CD1c-positive myeloid dendritic cell (primary cell): ENCODE measurements at regions not wholly inside any gene's neighbourhood (a gene's known extent, or its start where the extent isn't known, plus 50 kb on each side); places are given as distances from the start of the nearest gene placed in this dataset.
"Not testable (repeated sequence)": the region's sequence is repeated elsewhere in the genome, so short reads cannot be mapped to it uniquely, and the experiment has no call there.

Experiments used
- DNase-seq: peaks from one replicate; pipeline ENCODE4 v3.0.0-alpha.2; 2016; ENCODE audit errors: extremely low spot score

DNA sequence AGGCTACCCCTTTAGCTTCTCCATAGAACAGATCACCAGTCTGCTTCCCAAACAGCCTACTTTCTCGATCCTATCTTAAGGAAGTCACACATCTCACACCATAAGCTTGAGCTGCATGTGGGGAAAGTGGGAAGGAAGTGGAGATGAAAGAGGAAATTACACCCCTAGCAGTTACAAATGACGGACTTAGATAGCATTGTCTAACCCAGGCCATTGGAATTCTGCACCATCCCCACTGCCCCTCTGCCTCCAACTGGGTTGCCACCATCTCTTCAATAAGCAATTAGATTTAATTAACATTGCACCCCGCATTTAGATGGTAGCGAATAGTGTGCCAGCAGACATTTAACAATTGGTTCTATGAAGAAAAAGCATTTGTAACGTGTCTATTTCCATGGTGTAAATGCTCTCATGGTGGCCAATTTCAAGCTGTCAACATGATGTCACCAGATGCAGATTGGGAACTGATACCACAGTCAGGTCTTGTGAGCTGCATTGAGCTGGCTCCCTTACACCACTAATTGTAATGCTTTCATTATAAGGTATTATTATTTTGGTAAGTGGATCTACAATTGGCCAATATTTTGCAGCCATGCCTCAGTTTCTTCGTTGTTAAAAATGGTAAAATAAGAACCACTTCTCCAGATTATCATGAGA lies 124.7 kb downstream of the CD24 start:
- DNase-seq = peak; percentile 2

DNA sequence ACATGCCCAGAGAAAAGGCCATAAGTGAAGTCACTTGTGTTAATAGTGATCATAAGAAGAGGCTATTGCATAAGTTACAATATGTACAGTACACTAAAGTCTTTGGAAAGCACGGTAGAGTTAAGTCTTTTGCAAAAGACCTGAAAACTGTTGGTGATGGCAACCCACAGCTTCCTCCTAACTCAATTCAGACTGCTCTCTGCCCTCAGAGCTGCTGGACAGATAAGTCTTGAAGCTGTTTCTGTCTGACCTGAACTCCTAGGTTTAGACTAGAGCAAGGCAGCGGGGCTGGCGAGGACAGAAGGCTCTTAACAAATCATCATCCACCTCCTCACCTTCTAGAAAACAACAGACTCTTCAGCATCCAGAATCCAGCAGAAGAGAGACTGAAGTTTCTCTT lies 125.4 kb downstream of the CD24 start:
- no peak for DNase-seq

DNA sequence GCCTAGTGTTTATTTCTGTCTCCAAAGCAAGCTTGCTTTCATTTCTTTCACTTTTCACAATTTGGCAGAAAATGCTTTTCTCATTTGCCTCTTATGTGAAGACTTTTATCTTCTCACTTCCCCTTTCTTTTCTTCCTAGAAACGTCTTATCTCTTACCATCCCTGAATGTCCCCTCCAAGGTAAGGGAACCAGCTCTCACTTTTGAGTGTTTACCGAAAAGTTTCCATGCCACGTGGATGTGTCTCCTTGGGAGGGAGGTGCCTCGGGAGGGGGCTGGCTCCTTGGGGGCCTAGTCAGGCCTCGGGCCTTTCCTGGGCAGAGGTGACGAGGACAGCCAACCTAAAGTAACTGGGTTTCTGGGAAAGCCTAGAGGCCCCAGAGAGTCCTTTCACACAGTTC lies 127.4 kb downstream of the CD24 start:
- no peak for DNase-seq

DNA sequence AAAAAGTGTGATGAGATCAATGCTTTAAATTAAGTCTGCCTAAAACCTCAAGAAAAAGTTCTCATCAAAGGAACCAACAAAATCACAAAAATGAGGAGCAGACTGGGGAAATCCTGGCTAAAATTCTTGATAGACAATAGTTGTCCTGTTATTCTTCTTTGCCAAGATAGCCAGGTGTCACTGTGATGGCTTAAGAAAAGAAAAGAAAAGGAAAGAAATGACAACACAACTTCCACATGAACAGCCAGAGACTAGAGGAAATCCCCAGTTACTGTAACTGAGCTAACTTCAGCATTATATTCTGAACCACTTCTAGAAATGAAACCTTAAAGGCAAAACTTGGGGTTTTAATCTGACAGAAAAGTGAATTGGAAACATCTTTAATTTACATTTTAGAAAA lies 129.6 kb downstream of the CD24 start:
- DNase-seq = no peak

DNA sequence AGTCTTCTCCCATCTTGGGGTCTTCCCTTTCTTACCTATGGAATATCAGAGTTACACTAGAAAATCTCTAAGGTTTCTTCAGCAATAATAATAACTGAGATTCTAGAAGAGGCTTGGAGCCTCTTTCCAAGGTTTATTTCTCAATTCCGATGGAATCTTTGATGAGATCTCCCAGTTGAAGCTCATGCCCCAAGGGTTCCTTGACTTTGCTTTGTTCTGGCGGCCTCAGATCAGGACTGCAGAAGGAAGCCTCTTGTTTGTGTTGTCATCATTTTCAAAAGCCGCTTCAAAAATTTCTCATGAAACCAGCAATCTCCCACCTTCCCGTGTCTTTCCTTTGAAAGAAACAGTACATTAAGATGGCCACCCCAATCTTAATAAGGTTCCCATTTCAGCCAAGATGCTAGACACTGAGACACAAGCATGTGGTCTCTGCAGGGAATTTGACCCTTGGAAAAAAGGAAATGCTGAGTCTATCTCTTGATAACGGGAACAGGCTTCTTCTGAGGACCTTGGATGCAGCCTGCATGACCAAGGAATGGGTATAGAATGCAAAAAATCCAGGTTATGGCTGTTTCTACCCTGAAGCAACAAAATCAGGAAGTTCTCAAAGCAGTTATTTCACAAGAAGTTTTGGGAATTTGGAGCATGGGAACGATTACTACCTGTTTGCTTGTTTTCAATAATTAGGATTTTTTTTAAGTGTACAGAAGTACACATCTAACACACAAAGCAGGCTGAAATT lies 141.6 kb downstream of the CD24 start:
- DNase-seq = no peak

DNA sequence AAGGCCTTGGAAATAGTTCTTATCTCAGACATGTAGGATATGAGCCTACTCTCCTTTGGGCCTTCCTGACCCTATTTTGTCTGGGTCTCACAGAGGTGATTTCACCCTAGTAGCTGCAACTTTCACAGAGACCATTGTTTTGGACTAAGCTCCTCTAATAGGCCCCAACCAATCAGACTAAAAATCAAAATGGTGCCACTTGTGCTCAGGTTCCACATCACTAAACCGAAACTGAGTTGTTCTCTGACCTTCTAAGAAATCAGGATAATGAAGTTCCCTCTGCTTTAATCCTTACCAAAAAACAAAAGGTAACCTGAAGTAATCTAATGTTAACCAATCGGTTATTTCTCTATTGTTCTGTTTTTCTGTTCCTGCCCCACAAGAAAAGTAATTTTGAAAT lies 143.6 kb downstream of the CD24 start:
- DNase-seq = no peak

DNA sequence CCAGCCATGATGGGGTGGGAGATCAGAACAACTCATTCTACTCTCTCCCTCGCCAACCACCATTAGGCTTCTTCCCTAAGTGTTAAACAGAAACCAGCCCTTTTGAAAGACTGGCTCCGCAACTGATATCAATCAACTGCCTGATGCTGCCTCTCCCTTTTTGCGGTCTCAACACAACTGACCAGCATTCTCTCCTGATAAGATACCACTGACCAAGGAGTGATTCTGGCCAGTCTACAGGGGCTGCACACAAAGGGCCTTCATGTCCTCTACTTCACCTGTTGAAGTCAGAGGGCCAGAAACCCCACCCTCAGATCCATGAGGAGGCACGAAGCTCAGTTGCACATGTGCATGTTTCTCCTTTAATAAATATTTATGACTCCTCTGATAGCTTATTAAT lies 145.1 kb downstream of the CD24 start:
- DNase-seq = no peak

DNA sequence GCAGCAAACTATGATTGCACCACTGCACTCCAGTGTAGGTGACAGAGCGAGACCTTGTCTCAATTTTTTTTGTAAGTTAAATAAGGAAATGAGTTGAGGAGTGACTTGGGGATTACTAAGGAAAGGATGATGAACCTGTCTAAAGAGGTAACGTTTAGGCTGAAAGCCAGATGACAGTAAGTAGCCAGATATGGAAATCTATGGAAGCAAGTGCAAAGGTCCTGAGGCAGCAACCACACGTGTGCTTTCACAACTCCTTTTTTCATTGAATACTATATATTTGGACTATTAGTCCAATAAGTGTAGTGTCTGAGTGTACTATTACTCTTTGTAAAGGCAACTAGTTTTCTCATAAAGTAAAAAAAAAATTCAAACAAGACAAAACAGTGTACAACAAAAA lies 147.4 kb downstream of the CD24 start:
- no peak for DNase-seq

DNA sequence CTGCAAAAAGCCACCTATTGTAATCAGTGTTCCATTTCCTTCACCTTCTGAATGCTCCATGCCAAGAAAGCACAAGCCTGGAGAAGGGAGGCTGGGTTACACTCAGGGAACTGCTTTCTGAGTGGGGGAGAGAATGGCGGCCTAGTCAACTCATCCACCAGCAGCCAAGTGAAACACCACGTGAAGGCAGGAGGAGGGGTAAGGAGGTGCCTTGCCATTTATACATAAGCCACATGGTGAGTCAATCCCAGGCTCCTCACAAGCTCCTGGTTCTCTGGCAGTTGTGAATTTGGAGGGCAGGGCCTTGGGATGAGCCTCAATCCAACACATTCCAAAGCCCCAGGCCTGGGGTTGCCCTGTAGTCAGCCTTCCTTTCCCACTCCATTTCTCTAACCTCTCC lies 149.4 kb downstream of the CD24 start:
- DNase-seq = no peak

DNA sequence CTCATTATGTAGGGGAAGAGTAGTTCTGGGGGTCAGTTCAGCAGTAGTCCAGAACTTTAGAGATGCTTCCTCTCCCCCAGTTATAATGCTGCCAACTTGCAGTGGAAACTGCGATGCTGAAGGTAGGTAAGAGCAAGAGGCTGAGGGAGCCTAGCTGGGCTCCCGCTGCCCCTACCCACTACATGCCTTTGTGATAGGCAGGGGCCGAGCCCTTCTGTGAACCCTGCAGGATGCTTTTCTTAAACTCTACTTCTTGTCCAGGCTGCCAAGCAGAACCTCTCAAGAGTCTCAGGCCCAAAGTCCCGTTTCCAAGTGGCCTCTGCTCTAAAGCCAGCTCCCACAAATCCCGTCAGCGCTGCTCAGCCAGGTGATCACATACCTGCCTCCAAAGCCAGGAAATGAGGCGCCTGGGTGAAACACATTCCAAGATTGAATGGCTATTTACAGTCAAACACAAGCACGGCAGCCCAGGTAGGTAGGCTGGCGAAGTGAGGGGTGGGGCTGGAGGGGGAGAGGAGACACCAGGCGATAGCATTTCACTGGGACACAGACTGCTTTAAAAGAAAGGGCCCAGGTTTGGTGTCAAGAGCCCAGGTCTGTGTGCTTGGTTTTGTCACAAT lies 150.7 kb downstream of the CD24 start:
- DNase-seq = no peak

DNA sequence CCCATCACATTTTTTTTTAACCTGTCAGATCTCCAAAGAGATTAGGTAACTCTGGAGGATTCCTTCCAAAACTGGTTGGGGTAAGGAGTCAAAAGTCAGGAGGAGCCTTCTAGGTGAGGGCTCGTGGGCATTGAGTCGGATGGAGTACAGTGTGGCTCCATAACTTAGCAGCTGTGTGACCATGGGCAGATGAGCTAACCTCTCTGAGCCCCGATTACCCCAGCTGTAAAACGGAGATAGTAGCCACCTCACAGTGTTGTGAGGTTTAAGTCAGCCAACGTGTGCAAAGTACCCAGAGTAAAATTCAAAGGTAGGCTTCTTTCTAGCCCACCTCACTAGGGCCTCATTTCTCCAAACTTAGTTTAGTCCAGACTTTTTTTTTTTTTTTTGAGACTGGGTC lies 151.5 kb downstream of the CD24 start:
- no peak for DNase-seq

DNA sequence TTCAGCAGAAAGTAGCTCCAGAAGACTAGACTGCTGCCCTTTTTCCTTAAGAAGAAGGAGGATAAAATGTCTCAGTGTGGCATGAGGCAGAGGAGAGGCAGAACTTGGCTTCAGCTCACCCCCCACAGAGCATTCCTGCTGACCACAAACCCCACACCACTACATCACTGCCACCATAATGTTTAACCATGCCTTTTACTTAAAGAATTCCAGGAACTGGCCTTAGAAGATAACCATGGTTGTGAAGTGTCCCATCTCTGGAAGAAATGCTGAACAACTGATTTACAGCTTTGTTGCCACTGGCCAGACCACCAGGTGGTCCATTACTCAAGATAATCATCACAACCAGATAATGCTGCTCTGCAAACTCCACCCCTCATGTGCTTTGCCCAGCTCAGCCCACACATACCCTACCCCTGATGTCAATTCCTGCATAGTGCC lies 154.1 kb downstream of the CD24 start:
- no peak for DNase-seq

DNA sequence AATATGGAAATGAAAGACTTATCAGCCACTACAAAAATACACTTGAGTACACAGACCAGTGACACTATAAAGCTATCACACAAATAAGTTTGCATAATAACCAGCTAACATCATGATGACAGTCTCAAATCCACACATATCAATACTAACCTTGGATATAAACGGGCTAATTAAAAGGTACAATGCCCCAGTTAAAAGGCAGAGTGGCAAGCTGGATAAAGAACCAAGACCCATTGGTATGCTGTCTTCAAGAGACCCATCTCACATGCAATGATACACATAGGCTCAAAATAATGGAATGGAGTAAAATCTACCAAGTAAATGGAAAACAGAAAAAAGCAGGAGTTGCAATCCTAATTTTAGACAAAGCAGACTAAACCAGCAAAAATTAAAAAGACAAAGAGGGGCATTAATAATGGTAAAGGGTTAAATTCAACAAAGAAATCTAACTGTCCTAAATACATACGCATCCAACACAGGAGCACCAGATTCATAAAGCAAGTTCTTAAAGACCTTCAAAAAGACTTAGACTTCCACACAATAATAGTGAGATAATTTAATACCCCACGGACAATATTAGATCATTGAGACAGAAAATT lies 163.3 kb downstream of the CD24 start:
- DNase-seq = no peak

DNA sequence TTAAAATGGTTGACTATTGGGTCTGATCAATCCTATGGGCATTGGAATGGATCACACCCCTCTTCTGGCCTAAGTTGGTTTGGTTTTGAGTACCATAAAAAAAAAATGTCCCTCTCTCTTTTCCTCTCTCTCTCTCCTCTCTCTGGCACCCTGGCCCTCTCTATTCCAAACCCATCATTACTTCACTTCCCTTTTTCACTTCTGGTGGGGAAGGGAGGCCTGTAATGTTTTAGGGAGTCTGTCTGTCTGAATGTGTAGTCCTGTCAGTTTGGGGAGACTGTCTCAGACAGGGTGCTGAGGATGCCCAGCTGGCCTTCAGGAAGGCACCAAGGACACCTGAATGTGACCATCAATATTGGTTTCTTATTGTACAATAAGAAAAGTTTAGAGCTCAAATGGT lies 165.8 kb downstream of the CD24 start:
- no peak for DNase-seq

DNA sequence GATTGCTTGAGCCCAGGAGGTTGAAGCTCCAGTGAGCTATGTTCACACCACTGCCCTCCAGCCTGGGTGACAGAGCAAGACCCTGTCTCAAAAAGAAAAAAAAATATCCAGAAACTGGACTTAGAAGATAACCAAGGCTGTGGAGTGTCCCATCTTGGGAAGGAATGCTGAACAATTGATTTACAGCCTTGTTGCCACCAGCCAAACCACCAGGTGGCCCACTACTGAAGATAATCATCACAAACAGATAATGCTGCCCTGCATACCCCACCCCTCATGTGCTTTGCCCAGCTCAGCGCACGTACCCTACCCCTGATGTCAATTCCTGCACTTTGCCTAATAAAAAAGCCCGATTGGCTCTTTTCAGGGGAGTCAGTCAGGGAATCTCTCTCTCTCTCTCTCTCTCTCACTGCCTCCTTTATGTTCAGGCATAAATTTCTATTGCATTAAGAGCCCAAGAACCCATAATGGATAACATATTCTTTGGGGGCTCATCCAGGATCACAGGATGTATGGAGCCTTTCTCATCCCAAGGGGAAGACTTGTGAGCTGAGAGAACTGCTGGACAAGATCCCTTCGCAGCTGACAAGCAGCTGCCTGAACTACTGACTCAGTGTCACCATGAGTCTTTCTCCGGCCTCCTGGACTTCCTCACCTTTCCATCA lies 166.4 kb downstream of the CD24 start:
- DNase-seq = no peak

DNA sequence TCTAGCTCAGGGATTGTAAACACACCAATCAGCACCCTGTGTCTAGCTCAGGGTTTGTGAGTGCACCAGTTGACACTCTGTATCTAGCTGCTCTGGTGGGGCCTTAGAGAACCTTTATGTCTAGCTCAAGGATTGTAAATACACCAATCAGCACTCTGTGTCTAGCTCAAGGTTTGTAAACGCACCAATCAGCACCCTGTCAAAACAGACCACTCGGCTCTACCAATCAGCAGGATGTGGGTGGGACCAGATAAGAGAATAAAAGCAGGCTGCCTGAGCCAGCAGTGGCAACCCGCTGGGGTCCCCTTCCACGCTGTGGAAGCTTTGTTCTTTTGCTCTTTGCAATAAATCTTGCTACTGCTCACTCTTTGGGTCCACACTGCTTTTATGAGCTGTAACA lies 168.3 kb downstream of the CD24 start:
- not testable (repeated sequence) for DNase-seq

DNA sequence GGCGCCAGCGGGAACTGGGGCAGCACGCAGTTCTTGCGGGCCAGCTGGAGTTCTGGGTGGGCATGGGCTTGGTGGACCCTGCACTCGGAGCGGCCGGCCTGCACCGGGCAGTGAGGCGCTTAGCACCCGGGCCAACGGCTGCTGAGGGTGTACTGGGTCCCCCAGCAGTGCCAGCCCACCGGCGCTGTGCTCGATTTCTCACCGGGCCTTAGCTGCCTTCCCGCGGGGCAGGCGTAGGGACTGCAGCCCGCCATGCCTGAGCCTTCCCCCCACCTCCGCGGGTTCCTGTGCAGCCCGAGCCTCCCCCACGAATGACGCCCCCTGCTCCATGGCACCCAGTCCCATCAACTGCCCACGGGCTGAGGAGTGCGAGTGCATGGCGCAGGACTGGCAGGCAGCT lies 168.8 kb downstream of the CD24 start:
- DNase-seq = no peak

DNA sequence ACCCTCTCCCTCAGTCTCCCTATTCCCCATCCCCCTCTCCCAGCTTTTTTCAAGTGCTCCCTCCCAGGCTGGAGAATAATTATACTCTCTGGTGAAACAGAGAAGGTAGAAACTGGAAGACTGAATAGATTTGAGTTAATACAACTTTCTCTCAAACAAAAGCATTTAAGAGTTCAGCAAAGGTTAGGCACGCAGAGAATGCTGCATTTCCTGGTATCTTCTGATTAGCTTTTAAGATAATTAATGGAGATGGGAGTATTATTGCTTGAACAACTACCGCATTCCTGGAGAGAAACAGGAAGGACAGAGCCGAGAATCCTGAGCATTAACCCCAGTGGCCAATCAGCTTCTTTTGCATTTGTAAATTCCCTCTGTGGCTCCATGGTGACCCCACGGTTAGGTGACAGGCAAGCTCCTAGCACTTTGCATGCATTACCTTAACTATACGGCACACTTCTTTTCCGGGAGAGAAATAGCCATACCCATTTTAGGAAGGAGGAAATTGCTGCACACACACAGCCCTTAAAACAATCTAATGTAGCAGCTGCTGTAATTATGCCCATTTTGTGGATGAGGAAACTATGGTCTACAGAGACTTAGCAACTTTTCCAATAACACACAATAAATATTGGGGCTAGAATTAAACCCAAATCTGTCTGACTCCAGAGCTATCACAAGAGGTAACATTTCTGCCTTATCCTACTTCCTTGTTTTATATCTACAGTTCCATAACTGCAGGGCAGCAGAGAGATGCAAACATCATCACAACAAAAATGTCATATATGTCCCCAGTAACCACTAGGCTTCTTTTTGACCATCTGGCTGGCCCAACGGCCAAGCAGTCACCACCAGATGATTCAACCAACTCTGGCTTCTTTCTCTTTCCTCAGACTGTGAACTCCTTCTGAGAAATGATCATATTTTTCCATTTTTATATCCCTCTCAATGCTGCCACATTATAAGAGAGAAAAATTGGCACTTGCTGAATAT lies 169.9 kb downstream of the CD24 start:
- DNase-seq = no peak

DNA sequence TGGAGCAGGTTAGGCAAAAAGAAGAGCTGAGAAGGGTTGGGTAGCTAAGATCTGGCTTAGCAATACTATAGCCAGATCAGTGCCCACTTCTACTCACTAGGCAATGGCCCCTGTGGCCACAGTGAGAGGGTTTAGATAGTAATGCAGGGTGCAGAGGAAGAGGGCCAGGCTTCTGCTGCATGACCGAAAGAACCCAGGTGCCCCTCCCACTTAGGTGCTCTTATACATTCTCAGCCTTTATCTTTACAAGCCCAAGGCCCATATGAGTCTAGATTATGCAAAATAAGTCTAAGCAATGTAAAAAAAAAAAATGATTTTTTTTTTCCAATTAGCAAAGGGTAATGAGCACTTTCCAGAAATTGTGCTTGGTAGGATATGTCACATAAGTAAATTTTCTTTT lies 171.3 kb downstream of the CD24 start:
- no peak for DNase-seq

DNA sequence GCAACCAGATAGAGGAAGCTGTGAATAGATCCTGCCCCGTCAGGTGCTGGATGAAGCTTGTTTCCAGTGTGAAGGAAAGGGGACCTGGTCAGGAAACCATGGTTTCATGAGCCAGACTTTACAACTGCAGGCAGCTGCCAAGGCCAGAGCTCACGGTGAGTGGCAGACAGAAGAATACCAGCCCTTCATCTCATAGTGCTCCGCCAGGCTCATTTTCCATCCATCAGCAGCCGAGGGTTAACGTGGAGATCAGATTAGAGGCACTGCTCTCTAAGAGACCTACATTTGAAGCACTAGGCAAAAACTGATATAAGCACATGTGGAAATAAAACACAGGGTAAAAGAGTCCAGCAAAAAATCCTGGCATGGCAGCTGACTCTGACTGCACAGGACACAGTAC lies 172.4 kb downstream of the CD24 start:
- no peak for DNase-seq

DNA sequence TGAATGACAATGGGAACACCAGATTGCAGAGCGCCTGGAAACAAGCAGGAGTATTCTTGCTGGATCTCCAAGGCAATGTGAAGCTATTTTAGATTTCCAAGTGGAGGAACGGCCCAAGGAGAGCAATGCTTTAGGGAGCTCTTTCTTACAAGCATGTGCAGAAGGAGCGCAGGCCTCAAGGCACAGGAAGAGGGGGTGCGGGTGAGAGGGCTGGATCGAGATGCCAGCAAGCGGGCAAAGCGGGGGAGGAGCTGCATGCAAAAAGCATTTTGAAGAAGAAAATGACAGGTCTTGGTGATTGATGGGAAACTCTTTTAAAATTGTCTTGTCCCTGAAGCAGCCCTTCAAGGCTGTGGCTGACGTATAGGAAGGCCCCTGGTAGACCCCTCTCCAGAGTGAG lies 171.9 kb downstream of the QRSL1 start:
- no peak for DNase-seq
